Immature natural killer cell (primary cell): ENCODE measurements at regions not wholly inside any gene's neighbourhood (a gene's known extent, or its start where the extent isn't known, plus 50 kb on each side); places are given as distances from the start of the nearest gene placed in this dataset.
"Not testable (repeated sequence)": the region's sequence is repeated elsewhere in the genome, so short reads cannot be mapped to it uniquely, and the experiment has no call there.

Experiments
- DNase-seq, 3 donors: peaks; one replicate each; pipeline ENCODE4 v3.0.0; 2022; ENCODE audit warnings: mixed read lengths in 1 of 3
- H3K27ac Mint-ChIP-seq, 6 donors: one replicate each; pipeline ENCODE4 v1.8.0; 2020; ENCODE audit warnings: mixed read lengths in 6 of 6, mild to moderate bottlenecking in 5 of 6, inconsistent platforms in 4 of 6, moderate library complexity in 3 of 6
- H3K27me3 Mint-ChIP-seq, 3 donors: one replicate each; pipeline ENCODE4 v1.8.0; 2020 to 2021; ENCODE audit warnings: low read depth in 3 of 3, mild to moderate bottlenecking in 3 of 3, mixed read lengths in 3 of 3, moderate library complexity in 3 of 3, inconsistent platforms in 1 of 3
- H3K36me3 Mint-ChIP-seq, 3 donors: one replicate each; pipeline ENCODE4 v1.8.0; 2020; ENCODE audit warnings: mixed read lengths in 3 of 3, inconsistent platforms in 2 of 3, mild to moderate bottlenecking in 2 of 3
- H3K4me1 Mint-ChIP-seq, 2 donors: one replicate each; pipeline ENCODE4 v1.8.0; 2020; ENCODE audit warnings: inconsistent platforms in 2 of 2, mild to moderate bottlenecking in 2 of 2, mixed read lengths in 2 of 2, moderate library complexity in 1 of 2
- H3K4me3 Mint-ChIP-seq, 5 donors: one replicate each; pipeline ENCODE4 v1.8.0; 2020; ENCODE audit warnings: mild to moderate bottlenecking in 5 of 5, mixed read lengths in 5 of 5, inconsistent platforms in 3 of 5, moderate library complexity in 3 of 5
- H3K9me3 Mint-ChIP-seq, 6 donors: one replicate each; pipeline ENCODE4 v1.8.0; 2020; ENCODE audit warnings: mild to moderate bottlenecking in 6 of 6, mixed read lengths in 6 of 6, inconsistent platforms in 4 of 6, moderate library complexity in 3 of 6

DNA sequence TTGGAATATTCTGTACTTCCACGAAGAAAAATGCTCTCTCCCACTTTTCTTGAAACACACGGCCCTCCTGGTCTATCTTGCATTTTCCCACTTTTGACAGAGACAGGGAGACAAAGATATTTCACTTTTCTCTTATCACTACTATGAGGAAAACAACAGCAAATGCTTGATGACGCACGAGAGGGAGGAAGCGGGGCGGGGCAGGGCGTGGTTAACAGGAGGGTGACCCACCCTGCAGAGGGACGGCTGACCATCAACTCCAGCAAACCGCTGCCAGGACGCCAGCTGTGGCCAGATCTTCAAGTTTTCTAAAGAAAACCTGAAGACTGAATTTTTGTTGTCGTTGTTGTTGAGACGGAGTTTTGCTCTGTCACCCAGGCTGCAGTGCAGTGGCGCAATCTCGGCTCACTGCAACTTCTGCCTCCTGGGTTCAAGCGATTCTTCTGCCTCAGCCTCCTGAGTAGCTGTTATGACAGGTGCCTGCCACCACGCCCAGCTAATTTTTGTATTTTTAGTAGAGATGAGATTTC lies 63.8 kb downstream of the NSUN5 start:
- not testable (repeated sequence) for DNase-seq, H3K36me3 Mint-ChIP-seq, H3K4me1 Mint-ChIP-seq, H3K9me3 Mint-ChIP-seq, H3K27me3 Mint-ChIP-seq, H3K4me3 Mint-ChIP-seq, H3K27ac Mint-ChIP-seq

DNA sequence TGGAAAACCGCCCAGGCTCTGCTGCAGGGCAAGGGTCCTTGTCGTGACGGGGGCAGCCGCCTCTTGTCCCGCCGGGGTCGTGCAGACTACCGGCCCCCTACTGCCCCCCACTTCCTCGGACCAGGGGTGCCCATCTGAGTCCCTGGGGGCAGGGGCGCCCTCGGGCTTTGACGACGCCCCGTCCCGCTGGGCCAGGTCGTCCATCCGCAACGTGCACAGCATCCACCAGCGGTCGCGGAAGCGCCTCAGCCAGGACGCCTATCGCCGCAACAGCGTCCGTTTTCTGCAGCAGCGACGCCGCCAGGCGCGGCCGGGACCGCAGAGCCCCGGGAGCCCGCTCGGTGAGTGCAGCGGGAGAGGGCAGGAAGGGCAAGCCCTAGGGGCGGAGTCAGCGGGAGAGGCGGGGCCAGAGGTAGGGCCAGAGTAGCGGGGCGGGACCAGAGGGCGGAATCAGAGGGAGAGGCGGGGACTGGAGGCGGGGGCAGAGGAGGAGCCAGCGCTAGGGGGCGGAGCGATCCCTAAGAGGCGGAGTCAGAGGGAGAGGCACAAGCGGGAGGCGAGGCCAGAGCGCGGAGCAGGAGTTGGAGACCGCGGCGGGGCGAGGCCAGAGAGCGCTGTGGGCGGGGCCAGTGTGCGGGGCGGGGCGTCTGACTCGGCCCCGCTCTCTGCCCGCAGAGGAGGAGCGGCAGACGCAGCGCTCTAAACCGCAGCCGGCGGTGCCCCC lies 73.5 kb downstream of the NSUN5 start:
- H3K4me1 Mint-ChIP-seq, H3K27ac Mint-ChIP-seq, H3K36me3 Mint-ChIP-seq, H3K9me3 Mint-ChIP-seq, H3K27me3 Mint-ChIP-seq: not testable (repeated sequence)
- H3K4me3 Mint-ChIP-seq, result peak overlapping the region in 1 of 5 donors; percentile 25
- peak; percentile 94 to 96 (median 94) for DNase-seq

DNA sequence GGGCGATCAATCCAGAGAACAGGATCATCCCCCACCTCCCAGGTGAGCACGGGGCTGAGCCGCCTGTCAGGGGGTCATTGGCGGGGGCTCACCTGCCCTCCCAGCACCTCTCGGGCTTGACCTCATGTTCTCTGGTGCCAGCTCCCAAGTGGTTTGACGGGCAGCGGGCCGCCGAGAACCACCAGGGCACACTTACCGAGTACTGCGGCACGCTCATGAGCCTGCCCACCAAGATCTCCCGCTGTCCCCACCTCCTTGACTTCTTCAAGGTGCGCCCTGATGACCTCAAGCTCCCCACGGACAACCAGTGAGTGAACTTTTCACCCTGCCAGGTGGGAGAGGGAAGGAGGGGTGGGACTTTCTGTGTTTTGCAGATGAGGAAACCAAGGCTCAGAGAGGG lies 82.9 kb downstream of the NSUN5 start:
- not testable (repeated sequence) for DNase-seq, H3K36me3 Mint-ChIP-seq, H3K27me3 Mint-ChIP-seq, H3K4me3 Mint-ChIP-seq, H3K9me3 Mint-ChIP-seq, H3K4me1 Mint-ChIP-seq, H3K27ac Mint-ChIP-seq

DNA sequence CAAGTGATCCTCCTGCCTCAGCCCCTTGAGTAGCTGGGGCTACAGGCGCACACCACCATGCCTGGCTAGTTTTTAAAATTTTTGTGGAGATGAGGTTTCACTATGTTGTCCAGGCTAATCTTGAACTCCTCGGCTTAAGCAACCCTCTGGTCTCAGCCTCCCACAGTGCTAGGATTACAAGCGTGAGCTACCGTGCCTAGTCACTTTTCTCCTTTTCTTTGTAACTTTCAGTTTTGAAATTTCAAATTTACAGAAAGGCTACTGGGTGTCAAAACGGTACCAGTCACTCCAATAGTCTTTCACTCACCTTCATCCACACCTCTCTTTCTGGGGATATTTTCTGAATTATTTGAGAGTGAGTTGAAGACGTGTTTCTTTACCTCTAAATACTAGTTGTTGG lies 86.9 kb downstream of the NSUN5 start:
- not testable (repeated sequence) for H3K36me3 Mint-ChIP-seq, H3K27me3 Mint-ChIP-seq, H3K4me3 Mint-ChIP-seq, DNase-seq, H3K27ac Mint-ChIP-seq, H3K9me3 Mint-ChIP-seq, H3K4me1 Mint-ChIP-seq

DNA sequence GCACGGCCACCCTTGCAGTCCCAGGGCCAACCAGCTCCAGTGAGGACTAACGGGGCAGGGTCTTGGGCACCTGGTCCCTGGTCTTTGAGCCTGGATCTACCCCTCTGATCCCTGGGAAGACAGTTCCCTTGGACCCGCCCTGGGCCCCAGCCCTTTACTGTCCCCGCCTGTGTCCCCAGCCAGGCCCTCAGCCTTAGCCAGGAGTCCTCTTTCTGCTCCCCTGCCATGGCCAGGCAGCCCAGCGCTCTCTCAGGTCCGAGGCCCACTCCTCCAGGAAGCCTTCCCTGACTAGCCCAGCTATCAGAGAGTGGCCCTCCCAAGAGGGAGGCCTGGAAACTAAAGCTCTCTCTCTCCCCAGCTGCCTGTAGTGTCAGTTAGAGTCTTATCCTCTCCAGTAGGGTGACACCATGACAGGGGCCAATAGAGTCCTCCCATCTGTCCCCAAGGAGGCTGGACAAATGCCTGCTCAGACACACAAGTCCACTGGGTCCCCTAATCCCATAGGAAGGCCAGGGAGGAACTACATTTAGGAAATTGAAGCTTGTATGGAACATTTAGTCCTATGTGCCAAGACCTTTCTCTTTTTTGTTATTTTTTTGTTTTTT lies 87.8 kb downstream of the NSUN5 start:
- not testable (repeated sequence) for H3K36me3 Mint-ChIP-seq, H3K4me3 Mint-ChIP-seq, H3K27me3 Mint-ChIP-seq, H3K9me3 Mint-ChIP-seq, H3K27ac Mint-ChIP-seq, H3K4me1 Mint-ChIP-seq, DNase-seq

DNA sequence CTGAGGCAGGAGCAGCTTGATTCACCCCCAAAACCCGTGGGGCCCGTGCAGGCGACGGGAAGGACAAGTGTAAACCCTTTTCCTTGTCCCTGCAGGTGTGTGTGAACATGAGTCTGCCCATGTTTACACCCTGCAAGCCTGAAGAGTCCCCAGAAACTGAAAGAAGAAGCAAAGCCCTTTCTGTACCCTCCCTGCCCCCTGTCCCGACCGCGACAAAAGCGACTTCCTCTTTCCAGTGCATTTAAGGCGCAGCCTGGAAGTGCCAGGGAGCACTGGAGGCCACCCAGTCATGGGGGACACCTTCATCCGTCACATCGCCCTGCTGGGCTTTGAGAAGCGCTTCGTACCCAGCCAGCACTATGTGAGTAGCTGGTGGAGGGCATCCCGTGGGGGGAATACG lies 88.3 kb downstream of the NSUN5 start:
- H3K4me3 Mint-ChIP-seq, H3K36me3 Mint-ChIP-seq, H3K4me1 Mint-ChIP-seq, DNase-seq, H3K27ac Mint-ChIP-seq, H3K27me3 Mint-ChIP-seq, H3K9me3 Mint-ChIP-seq: not testable (repeated sequence)

DNA sequence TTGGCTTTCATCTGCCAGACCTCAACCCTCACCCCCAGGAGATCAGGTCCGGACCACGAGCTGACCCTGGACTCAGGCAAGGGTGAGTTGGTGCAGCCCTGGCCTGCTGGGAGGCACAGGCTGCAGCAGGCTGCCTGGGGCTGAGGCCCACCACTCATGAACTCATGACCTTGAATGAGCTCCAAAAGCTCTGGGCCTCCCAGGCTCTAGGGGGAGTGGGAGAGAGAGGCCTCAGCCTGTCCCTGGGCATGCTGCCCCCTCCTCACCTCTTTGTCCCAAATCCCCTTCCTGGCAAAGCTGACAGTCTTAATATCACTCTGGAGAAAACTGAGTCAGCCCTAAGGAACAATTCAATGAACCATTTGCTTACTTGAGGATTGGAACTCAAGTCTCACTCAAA lies 89.8 kb downstream of the NSUN5 start:
- H3K36me3 Mint-ChIP-seq, H3K4me3 Mint-ChIP-seq, DNase-seq, H3K27me3 Mint-ChIP-seq, H3K27ac Mint-ChIP-seq, H3K4me1 Mint-ChIP-seq, H3K9me3 Mint-ChIP-seq: not testable (repeated sequence)

DNA sequence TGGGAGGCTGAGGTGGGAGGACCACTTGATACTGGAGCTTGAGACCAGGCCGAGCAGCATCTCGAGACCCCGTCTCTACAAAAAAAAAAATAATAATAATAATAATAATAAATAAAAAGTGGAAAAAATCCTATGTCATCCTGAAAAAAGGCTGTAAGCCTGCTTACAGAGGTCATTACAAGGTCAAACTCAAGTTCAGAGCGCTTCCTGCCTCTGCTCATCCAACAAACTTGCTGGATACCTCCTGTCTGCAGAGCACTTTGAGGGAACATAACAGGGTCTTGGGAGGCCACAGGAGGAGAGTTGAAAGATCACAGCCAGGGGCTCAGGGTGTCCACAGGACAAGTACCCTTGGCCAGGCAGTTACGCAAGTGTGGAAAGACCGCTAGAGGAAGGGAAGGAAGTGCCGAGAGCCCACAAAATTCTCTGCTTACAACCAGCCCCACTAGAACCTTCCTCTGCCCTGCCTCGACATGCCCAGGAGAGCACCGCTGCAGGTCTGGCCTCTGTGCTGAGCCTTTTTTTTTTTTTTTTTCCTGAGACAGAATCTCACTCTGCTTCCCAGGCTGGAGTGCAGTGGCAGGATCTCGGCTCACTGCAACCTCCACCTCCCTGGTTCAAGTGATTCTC lies 92.5 kb downstream of the NSUN5 start:
- H3K9me3 Mint-ChIP-seq, DNase-seq, H3K27ac Mint-ChIP-seq, H3K27me3 Mint-ChIP-seq, H3K4me3 Mint-ChIP-seq, H3K36me3 Mint-ChIP-seq, H3K4me1 Mint-ChIP-seq: not testable (repeated sequence)

DNA sequence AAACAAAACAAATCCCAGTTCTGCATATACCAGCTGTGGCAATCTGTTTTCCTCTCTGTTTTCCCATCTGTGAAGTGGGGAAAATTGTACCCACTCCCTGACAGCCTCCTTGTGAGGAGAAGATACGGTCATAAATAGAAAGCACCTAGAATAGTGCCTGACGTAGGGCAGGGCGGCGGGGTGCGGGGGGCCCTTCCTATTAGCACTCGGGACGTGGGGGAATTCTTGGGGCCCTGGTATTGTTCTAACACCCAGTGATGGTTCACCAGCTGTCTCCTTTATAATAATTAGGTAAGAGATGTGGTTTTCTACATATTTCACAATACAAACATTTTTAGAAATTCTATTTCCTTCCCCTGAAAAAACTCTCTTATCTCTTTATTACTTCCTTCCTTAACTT lies 93.4 kb downstream of the NSUN5 start:
- H3K36me3 Mint-ChIP-seq, H3K27me3 Mint-ChIP-seq, DNase-seq, H3K4me1 Mint-ChIP-seq, H3K27ac Mint-ChIP-seq, H3K9me3 Mint-ChIP-seq, H3K4me3 Mint-ChIP-seq: not testable (repeated sequence)

DNA sequence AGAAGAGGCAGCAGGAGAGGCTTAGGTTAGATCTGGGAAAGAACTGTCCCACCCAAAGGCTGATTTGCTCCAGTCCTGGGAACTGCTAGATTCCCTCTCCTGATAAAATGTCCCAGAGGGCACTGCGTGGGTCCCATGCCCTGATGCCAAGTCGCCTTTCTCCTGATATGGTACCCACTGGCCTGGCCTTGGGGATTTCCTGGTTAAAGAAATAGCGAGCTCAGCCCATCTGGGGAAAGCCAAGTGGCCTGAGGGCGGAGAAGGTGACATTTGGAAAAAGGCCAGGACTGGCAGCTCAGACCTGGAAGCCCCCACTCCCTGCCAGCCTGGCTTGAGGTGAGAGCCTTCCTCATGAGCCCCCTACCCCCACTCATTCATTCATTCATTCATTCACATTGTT lies 94.2 kb downstream of the NSUN5 start:
- H3K9me3 Mint-ChIP-seq, H3K4me1 Mint-ChIP-seq, DNase-seq, H3K27me3 Mint-ChIP-seq, H3K27ac Mint-ChIP-seq, H3K36me3 Mint-ChIP-seq, H3K4me3 Mint-ChIP-seq: not testable (repeated sequence)

DNA sequence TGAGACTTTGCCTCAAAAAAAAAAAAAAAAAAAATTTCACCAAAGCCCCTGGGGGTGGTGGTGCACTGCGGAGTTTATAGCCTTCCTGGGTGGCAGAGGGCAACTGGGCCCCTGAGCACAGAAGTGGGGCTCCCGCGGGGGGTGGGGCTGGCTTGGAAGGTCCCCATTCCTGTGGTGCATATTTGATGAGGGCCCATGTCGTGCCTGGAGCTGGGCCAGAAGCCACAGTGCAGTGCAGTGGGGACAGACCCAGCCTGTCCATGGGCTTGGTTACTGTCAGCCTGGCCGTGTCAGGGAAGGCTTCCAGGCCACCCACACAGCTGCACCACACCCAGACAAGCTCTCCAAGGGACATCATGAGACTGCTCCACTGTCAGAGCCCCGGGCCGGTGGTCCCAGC lies 95.5 kb downstream of the NSUN5 start:
- H3K4me1 Mint-ChIP-seq, H3K27ac Mint-ChIP-seq, H3K36me3 Mint-ChIP-seq, H3K9me3 Mint-ChIP-seq, DNase-seq, H3K27me3 Mint-ChIP-seq, H3K4me3 Mint-ChIP-seq: not testable (repeated sequence)

DNA sequence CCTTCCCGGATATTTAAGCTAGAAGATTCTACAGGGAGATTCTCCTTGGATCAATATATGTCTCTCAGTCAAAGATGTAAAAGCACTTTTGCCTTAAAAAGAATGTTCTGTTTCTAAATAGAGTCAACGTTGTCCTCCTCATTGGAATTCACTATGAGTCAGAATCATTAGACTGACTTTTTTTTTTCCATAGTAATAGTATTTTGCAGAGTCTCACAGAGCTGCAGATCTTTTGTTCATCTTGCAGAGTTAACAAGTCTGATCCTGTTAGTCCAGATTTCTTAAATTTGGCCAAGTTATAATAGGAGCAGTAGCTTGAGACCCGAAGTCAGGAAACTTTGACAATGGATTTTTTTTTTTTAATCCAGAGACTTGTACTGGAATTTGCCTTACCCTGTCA lies 103.0 kb downstream of the NSUN5 start:
- H3K36me3 Mint-ChIP-seq, result peaks cover 3 to 10% (median 4%) of the 10 kb centered on the region in 3 donors
- H3K4me1 Mint-ChIP-seq, H3K4me3 Mint-ChIP-seq, H3K27me3 Mint-ChIP-seq, H3K9me3 Mint-ChIP-seq, H3K27ac Mint-ChIP-seq, DNase-seq: not testable (repeated sequence)

DNA sequence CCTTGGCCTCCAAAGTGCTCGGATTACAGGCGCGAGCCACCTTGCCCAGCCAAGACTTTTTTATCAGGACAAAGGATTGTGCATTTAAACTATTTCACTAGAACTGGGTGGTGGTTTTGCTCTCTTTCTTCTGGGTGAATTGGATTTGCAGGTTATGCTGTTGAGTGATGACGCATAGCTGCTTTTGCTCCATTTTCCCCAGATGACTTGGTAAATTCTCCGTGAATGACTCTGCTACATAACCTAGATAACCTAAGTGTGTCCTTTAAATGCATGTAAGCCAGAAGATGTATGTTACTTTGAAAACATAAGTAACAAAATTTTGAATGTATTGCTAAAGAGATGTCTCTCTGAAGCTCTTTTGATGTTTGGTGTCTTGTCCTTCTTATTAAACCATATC lies 103.7 kb downstream of the NSUN5 start:
- peak overlapping the region in 1 of 6 donors; percentile 57 for H3K27ac Mint-ChIP-seq
- H3K27me3 Mint-ChIP-seq, result not testable (repeated sequence)
- peaks cover 3 to 10% (median 4%) of the 10 kb centered on the region in 3 donors for H3K36me3 Mint-ChIP-seq

DNA sequence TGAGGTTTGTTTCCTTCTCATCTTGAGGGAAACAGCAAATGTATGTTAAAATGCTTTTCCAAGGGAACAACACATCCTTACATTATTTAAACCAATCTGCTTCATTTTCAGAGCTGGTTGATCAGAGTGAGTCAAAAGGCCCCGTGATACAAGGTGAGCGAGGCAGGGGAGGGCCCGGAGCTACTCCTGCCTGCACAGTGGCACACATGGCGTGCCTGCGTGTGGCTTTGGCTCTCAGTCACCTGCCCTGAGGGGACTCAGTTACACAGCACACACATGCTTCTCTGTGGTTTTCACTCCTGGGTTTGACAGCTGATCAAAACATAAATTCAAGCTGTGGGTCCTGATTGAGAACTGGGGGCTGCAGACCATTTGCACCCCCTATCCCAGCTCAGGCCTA lies 105.3 kb downstream of the NSUN5 start:
- peaks cover 3 to 10% (median 4%) of the 10 kb centered on the region in 3 donors for H3K36me3 Mint-ChIP-seq
- not testable (repeated sequence) for H3K9me3 Mint-ChIP-seq, H3K27me3 Mint-ChIP-seq, H3K4me1 Mint-ChIP-seq, H3K4me3 Mint-ChIP-seq, DNase-seq, H3K27ac Mint-ChIP-seq

More for the DNA sequence above, 103.7 kb downstream of the NSUN5 start:
- H3K4me1 Mint-ChIP-seq, H3K4me3 Mint-ChIP-seq, DNase-seq, H3K9me3 Mint-ChIP-seq: not testable (repeated sequence)

DNA sequence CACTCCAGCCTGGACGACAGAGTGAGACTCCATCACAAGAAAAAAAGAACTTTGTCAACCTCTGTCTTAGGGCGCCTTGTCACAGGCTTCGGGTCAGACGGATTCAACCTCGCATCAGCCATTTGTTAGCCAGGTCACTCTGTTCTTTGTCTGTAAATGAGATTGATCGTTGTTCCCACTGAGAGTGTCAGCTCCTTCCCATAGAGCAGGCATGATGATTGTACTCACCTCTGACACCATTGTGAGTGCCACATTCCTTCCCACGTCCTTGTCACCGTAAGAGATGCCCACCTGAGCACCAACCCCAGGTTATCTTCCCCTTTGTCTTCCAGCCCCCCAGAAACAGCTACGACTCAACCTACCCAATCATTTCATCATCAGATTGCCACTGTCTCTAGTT lies 107.4 kb downstream of the NSUN5 start:
- H3K27ac Mint-ChIP-seq, H3K9me3 Mint-ChIP-seq, H3K27me3 Mint-ChIP-seq, H3K4me1 Mint-ChIP-seq, DNase-seq, H3K4me3 Mint-ChIP-seq: not testable (repeated sequence)
- H3K36me3 Mint-ChIP-seq, result peaks cover 3 to 10% (median 4%) of the 10 kb centered on the region in 3 donors
